Esophagus muscularis mucosa (tissue), 4 donors: ENCODE measurements at regions not wholly inside any gene's neighbourhood (a gene's known extent, or its start where the extent isn't known, plus 50 kb on each side); places are given as distances from the start of the nearest gene placed in this dataset.

Experiments used
- DNase-seq: peaks from one replicate; pipeline ENCODE4 v3.0.0-alpha.2; 2017; ENCODE audit errors: extremely low spot score
- H3K27ac ChIP-seq, 4 donors: fragments of 200-600 bp; sonication (generic); replicated peaks in 1 of 4; 1 replicate in 3 of 4; 2 replicates in 1 of 4; pipeline ENCODE4 v1.5.1; 2016 to 2019; ENCODE audit warnings: mild to moderate bottlenecking in 1 of 4
- H3K27me3 ChIP-seq, 4 donors: fragments of 200-600 bp; sonication (generic); one replicate each; pipeline versions ENCODE4 v1.5.1 to v1.6.0; 2016 to 2019
- H3K36me3 ChIP-seq, 4 donors: fragments of 200-600 bp; sonication (generic); one replicate each; pipeline ENCODE4 v1.5.1; 2016 to 2019
- H3K4me1 ChIP-seq, 4 donors: fragments of 200-600 bp; sonication (generic); one replicate each; pipeline ENCODE4 v1.5.1; 2016 to 2019
- H3K4me3 ChIP-seq, 4 donors: fragments of 200-600 bp; sonication (generic); 1 replicate in 2 of 4; 2 replicates in 2 of 4; pipeline ENCODE4 v1.5.1; 2016 to 2019; ENCODE audit warnings: mild to moderate bottlenecking in 4 of 4, moderate library complexity in 1 of 4
- H3K9me3 ChIP-seq, 4 donors: fragments of 200-600 bp; sonication (generic); 1 replicate in 3 of 4; 2 replicates in 1 of 4; pipeline ENCODE4 v1.5.1; 2016 to 2019
- CTCF ChIP-seq, 3 experiments: fragments of 200-600 bp in 2 of 3; fragments of 450-650 bp in 1 of 3; sonication (generic) in 2 of 3; IDR thresholded peaks; one replicate each; pipeline ENCODE4 v1.5.1; 2017 to 2019; ENCODE audit warnings: antibody characterized with exemption in 3 of 3, mild to moderate bottlenecking in 2 of 3, moderate library complexity in 1 of 3
- EP300 ChIP-seq: sonication (generic); formaldehyde crosslinking; IDR thresholded peaks from one replicate; pipeline ENCODE4 v1.6.1; 2017; ENCODE audit warnings: antibody characterized with exemption
- POLR2A ChIP-seq: fragments of 450-650 bp; IDR thresholded peaks from one replicate; pipeline ENCODE4 v1.6.1; 2017; ENCODE audit warnings: antibody characterized with exemption, moderate library complexity, mild to moderate bottlenecking, low read depth
- POLR2AphosphoS5 ChIP-seq, 2 donors: sonication (generic); formaldehyde crosslinking; IDR thresholded peaks; one replicate each; pipeline ENCODE4 v1.6.1; 2017; ENCODE audit warnings: antibody characterized with exemption in 2 of 2
- WGBS: methylation state at CpG from one replicate; pipeline ENCODE4 v1.1.5; 2018; 5-methylcytosine and 5-hydroxymethylcytosine counted together
- intact Hi-C: fragments of 100-400 bp; cut with DNase I; formaldehyde crosslinking; loops from one replicate; pipeline ENCODE4 v1.15.1; 2023

- no peak for DNase-seq
- intact Hi-C loops = no loop called here
- no peak overlapping the region for H3K4me3 ChIP-seq
- WGBS = 94% methylated on average over 7 of the region's 7 CpGs
- no peaks in the 10 kb centered on the region for H3K27me3 ChIP-seq
- no peaks in the 10 kb centered on the region for H3K36me3 ChIP-seq
- H3K9me3 ChIP-seq = no peaks in the 10 kb centered on the region
- no peak overlapping the region for H3K27ac ChIP-seq
- H3K4me1 ChIP-seq = peaks cover 0 to 19% (median 3%) of the 10 kb centered on the region in 4 donors
- TF ChIP-seq POLR2A (no peak), EP300 (no peak), CTCF (IDR thresholded peaks at IDR 0.05) (no peak), POLR2AphosphoS5 (IDR thresholded peaks at IDR 0.05) (no peak)
Measured at GRCh38 chr15:62571072-62571471, 406.0 kb upstream of the C2CD4B start.

DNA sequence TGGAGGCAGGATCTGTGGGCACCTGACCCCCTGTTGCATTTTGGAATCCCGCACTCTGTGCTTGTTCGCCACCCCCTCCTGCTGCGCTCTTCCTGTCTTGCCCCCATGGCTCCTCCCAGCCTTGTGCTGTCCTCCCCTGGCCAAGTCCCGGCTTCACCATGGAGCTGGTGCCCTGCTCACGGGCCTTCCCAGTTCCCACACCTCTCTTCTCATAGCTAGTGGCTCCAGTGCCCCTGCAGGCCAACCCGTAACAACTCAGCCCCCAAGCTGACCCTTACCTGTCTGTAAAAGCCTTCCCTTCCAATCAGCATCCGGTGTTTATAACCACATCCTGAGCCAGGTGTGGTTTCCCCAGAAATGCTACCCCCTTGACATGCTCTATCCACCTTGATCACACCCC is 407.7 kb upstream of the C2CD4B start:
- peaks cover 0 to 19% (median 3%) of the 10 kb centered on the region in 4 donors for H3K4me1 ChIP-seq
- no peak overlapping the region for H3K4me3 ChIP-seq
- H3K9me3 ChIP-seq = no peaks in the 10 kb centered on the region
- no peaks in the 10 kb centered on the region for H3K36me3 ChIP-seq
- H3K27ac ChIP-seq = no peak overlapping the region
- TF ChIP-seq CTCF (IDR thresholded peaks at IDR 0.05) (no peak), POLR2A (no peak), EP300 (no peak), POLR2AphosphoS5 (IDR thresholded peaks at IDR 0.05) (no peak)
- 91% methylated on average over 6 of the region's 7 CpGs for WGBS
- intact Hi-C loops = no loop called here
- no peaks in the 10 kb centered on the region for H3K27me3 ChIP-seq
- DNase-seq = no peak

DNA sequence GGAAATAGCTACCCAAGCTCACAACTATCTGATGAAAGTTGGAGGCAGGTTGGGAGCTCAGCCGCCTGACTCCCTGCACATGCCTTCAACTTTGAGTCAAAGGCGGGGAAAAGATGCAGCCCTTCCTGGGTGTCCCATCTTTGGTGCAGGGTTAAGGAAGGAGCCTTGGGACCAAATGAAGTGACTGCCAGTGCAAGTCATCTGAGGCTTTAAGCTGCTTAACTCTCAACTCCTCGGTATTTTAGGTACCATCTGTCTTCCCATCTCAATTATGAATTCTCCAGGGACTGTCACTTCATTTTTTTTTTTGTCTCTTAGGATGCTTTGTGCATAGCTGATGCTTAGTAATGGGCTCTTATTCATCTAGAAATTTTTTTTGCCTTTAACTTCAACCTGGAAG is 408.8 kb upstream of the C2CD4B start:
- no peaks in the 10 kb centered on the region for H3K27me3 ChIP-seq
- intact Hi-C loops = no loop called here

DNA sequence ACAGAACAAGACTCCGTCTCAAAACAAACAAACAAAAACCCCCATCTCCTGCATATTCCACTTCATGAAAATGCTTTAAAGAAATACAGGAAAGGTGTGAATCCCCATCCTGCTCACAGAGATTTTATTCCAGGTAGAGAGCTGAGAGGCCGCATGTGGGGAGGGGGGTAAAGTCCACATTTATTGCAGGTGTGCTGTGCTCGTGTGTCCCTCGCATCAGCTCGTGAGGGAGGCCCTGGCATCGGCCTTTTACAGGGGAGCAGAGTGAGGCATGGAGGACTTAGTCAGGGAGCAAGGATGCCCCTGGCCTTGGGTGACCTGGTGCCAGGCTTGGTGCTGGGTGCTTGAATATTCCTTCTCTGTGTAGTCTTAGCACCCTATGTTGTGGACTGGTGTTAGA is 413.5 kb upstream of the C2CD4B start:
- Histone ChIP-seq H3K27me3 (no peaks in the 10 kb centered on the region), H3K4me3 (no peak overlapping the region), H3K4me1 (no peaks in the 10 kb centered on the region), H3K9me3 (no peaks in the 10 kb centered on the region), H3K27ac (no peak overlapping the region), H3K36me3 (no peaks in the 10 kb centered on the region)
- 90% methylated on average over 6 of the region's 6 CpGs for WGBS
- intact Hi-C loops = no loop called here
- DNase-seq = no peak
- TF ChIP-seq POLR2AphosphoS5 (IDR thresholded peaks at IDR 0.05) (no peak), CTCF (IDR thresholded peaks at IDR 0.05) (no peak), POLR2A (no peak), EP300 (no peak)

More for the DNA sequence above, 408.8 kb upstream of the C2CD4B start:
- DNase-seq = no peak
- Histone ChIP-seq H3K27ac (no peak overlapping the region), H3K4me3 (no peak overlapping the region), H3K36me3 (no peaks in the 10 kb centered on the region), H3K9me3 (no peaks in the 10 kb centered on the region), H3K4me1 (peaks cover 0 to 19% (median 3%) of the 10 kb centered on the region in 4 donors)
- no peak for TF ChIP-seq EP300
- TF ChIP-seq POLR2AphosphoS5 (IDR thresholded peaks at IDR 0.05) = no peak
- no peak for TF ChIP-seq POLR2A
- TF ChIP-seq CTCF (IDR thresholded peaks at IDR 0.05) = no peak
- WGBS = 87% methylated on average over 3 of the region's 3 CpGs

DNA sequence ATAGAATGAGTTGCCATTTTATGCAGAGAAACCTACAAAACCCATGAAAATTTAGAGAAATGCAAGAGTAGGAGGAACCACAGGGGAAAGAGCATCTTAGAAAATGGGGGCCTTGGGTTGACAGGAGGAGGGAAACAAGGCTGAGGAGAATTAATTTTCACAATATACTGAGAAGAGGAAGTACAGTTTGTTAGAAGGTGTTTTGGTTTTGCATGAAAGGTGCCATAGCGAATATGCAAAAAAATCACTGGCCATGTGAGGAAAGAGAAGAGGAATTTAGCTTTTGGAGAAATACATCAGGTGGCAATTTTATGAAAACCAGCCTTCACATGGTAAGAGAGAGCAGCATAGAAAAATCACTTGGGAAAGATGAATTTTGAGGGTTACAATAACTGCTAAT is 413.9 kb upstream of the C2CD4B start:
- Histone ChIP-seq H3K9me3 (no peaks in the 10 kb centered on the region), H3K27ac (no peak overlapping the region), H3K4me3 (no peak overlapping the region), H3K4me1 (no peaks in the 10 kb centered on the region), H3K27me3 (no peaks in the 10 kb centered on the region), H3K36me3 (no peaks in the 10 kb centered on the region)
- TF ChIP-seq EP300 (no peak), CTCF (IDR thresholded peaks at IDR 0.05) (no peak), POLR2A (no peak), POLR2AphosphoS5 (IDR thresholded peaks at IDR 0.05) (no peak)
- intact Hi-C loops = no loop called here
- DNase-seq = no peak
- WGBS = 77% methylated on average over 1 of the region's 1 CpG
